Fibroblast of the aortic adventitia (primary cell): ENCODE measurements at regions not wholly inside any gene's neighbourhood (a gene's known extent, or its start where the extent isn't known, plus 50 kb on each side); places are given as distances from the start of the nearest gene placed in this dataset.

Source experiments
- DNase-seq: peaks from one replicate; pipeline ENCODE4 v3.0.0-alpha.2; 2010; ENCODE audit warnings: low read depth
- H3K4me3 ChIP-seq: 2 replicates; pipeline ENCODE4 v1.5.1; 2011; ENCODE audit warnings: low read depth, mild to moderate bottlenecking, control low read depth, low read length, moderate library complexity
- CTCF ChIP-seq: IDR thresholded peaks from 2 replicates; pipeline ENCODE4 v1.5.1; 2011; ENCODE audit warnings: mild to moderate bottlenecking, low read length, control low read depth, inconsistent platforms; ENCODE audit not compliant: insufficient read depth

- TF ChIP-seq CTCF: no peak
- DNase-seq: no peak
- H3K4me3 ChIP-seq: no peak overlapping the region
Observed at GRCh38 chr14:34113991-34114390, 163.1 kb upstream of the EGLN3 start.

GRCh38 chr14:34113005-34113511 lies 162.2 kb upstream of the EGLN3 start:
- DNase-seq: peak; percentile 6
- TF ChIP-seq CTCF: no peak

GRCh38 chr14:34111953-34112352 lies 161.1 kb upstream of the EGLN3 start:
- DNase-seq: no peak
- TF ChIP-seq CTCF: no peak
- H3K4me3 ChIP-seq: no peak overlapping the region

More at GRCh38 chr14:34113005-34113511, 162.2 kb upstream of the EGLN3 start:
- H3K4me3 ChIP-seq: no peak overlapping the region

DNA sequence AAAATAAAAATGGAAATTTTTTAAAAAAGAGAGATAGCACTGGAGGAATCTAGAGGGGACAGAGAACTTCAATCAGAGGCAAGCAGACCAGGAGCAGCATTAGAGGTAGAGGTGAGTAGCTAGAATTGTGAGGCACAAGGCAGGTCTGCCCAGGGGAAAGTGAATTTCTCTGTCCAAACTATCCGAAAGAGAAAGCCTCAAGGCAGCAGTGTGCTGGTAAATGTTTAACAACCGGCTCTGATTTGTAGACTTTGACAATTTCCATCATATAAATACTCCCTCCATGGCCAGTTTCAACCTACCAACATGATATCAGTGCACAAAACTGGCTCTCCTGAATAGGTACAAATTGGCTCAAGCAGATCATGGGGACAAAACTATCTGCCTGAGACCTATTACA lies 160.6 kb upstream of the EGLN3 start:
- DNase-seq: no peak
- H3K4me3 ChIP-seq: no peak overlapping the region
- TF ChIP-seq CTCF: no peak

DNA sequence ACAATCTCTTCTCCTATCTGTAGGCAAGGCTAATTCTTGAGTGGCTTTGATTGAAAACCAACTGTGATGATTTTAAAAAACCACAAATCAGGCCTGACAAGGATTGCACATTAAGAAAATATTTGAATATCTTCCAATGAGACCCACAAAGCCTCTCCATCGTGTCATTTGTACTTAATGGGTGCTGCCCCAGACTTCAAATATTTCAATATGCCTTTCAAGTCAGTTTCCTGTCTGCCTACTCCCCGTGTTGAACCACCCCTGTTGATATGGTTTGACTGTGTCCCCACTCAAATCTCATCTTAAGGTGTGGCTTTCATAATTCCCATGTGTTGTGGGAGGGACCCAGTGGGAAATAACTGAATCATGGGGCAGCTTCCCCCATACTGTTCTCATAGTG lies 159.7 kb upstream of the EGLN3 start:
- no peak overlapping the region for H3K4me3 ChIP-seq
- TF ChIP-seq CTCF: no peak
- no peak for DNase-seq

GRCh38 chr14:34107441-34107840 lies 156.6 kb upstream of the EGLN3 start:
- DNase-seq: no peak
- TF ChIP-seq CTCF: no peak
- no peak overlapping the region for H3K4me3 ChIP-seq

- H3K4me3 ChIP-seq: no peak overlapping the region
- no peak for DNase-seq
- TF ChIP-seq CTCF: no peak
Observed at GRCh38 chr14:34106310-34106709, 155.4 kb upstream of the EGLN3 start.
